Parathyroid adenoma (tissue), 2 donors: ENCODE measurements at regions not wholly inside any gene's neighbourhood (a gene's known extent, or its start where the extent isn't known, plus 50 kb on each side); places are given as distances from the start of the nearest gene placed in this dataset.

ENCODE experiments used
- H2AFZ ChIP-seq: fragments of 300-600 bp; sonication (generic); one replicate; pipeline ENCODE4 v1.7.0; 2017; ENCODE audit warnings: antibody characterized with exemption, mild to moderate bottlenecking
- H3K27ac ChIP-seq: fragments of 300-600 bp; sonication (generic); one replicate; pipeline ENCODE4 v1.7.0; 2017
- H3K27me3 ChIP-seq: fragments of 300-600 bp; sonication (generic); one replicate; pipeline ENCODE4 v1.7.0; 2017; ENCODE audit warnings: low read length; ENCODE audit not compliant: control insufficient read depth, insufficient read depth
- H3K36me3 ChIP-seq: fragments of 300-600 bp; sonication (generic); one replicate; pipeline ENCODE4 v1.7.0; 2017; ENCODE audit warnings: low read length; ENCODE audit not compliant: control insufficient read depth, insufficient read depth
- H3K4me1 ChIP-seq: fragments of 300-600 bp; sonication (generic); one replicate; pipeline ENCODE4 v1.7.0; 2017; ENCODE audit warnings: control low read depth
- H3K4me2 ChIP-seq: fragments of 300-600 bp; sonication (generic); one replicate; pipeline ENCODE4 v1.7.0; 2017; ENCODE audit warnings: low read length
- H3K4me3 ChIP-seq: fragments of 300-600 bp; sonication (generic); one replicate; pipeline ENCODE4 v1.7.0; 2017; ENCODE audit warnings: low read depth, low read length
- H3K79me2 ChIP-seq: fragments of 300-600 bp; sonication (generic); one replicate; pipeline ENCODE4 v1.7.0; 2017; ENCODE audit warnings: control low read depth
- H3K9ac ChIP-seq: fragments of 300-600 bp; sonication (generic); one replicate; pipeline ENCODE4 v1.7.0; 2017; ENCODE audit warnings: mild to moderate bottlenecking
- H3K9me3 ChIP-seq: fragments of 300-600 bp; sonication (generic); one replicate; pipeline ENCODE4 v1.7.0; 2017; ENCODE audit warnings: low read length; ENCODE audit not compliant: control insufficient read depth
- CTCF ChIP-seq: fragments of 300-600 bp; sonication (generic); IDR thresholded peaks from one replicate; pipeline ENCODE4 v1.7.0; 2017; ENCODE audit warnings: antibody characterized with exemption, mild to moderate bottlenecking
- donor health status: primary hyperparathyroidism.

DNA sequence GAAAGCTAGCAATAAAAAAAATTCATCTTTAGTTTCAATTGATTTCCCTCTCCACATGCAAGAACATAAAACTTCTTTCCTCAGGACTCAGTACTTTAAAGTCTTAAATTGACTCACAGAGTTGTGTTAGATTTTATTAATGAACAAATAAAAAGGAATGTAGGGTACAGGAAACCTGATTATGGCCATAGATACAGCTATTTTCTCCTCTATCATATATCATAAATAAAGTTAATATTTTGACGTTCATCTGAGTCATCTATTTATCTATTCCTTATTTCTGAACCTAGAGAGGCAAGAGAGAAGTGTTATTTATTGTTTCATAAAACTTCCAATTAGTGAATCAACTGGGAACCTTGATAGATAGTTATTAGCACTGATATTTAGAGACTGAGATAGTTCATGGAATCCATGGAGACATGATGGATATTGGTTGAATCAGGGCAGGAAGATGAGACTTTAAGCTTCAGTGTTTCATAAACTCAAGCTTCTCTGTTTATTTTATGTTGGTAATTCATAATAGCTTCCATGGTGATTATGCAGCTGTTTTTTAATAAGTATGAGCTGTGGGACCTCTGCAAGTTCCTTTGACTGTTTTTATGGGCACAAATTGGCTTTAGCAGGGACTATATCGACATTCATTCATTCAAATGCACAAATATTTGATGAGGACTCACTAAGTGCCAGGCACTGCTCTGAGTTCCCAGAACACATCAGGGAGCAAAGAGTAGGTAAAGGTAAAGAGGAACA is 143.5 kb upstream of the TGFBR2 start:
- no peaks in the 10 kb centered on the region for H3K36me3 ChIP-seq
- no peaks in the 10 kb centered on the region for H3K4me1 ChIP-seq
- H3K4me2 ChIP-seq: no peak overlapping the region
- H3K27ac ChIP-seq: no peak overlapping the region
- no peak overlapping the region for H3K4me3 ChIP-seq
- no peak overlapping the region for H3K9ac ChIP-seq
- no peak for TF ChIP-seq CTCF
- H3K9me3 ChIP-seq: no peaks in the 10 kb centered on the region
- no peaks in the 10 kb centered on the region for H3K27me3 ChIP-seq
- no peak overlapping the region for H2AFZ ChIP-seq
- H3K79me2 ChIP-seq: no peaks in the 10 kb centered on the region

DNA sequence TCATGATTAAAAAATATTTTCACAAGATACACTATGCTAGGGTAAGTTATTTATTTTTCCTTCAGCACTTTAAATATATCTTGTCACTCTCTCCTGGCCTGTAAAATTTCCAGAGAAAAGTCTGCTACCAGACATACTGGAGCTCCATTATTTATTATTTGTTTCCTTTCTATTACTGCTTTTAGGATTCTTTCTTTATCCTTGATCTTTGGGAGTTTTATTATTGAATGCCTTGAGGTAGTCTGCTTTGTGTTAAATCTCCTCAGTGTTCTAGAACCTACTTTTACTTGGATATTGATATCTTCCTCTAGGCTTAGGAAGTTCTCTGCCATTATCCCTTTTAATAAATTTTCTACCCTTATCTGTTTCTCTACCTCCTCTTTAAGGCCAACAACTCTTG is 142.0 kb upstream of the TGFBR2 start:
- H3K4me3 ChIP-seq: no peak overlapping the region
- H3K36me3 ChIP-seq: no peaks in the 10 kb centered on the region
- H2AFZ ChIP-seq: no peak overlapping the region
- TF ChIP-seq CTCF: no peak
- no peaks in the 10 kb centered on the region for H3K9me3 ChIP-seq
- H3K4me2 ChIP-seq: no peak overlapping the region
- no peaks in the 10 kb centered on the region for H3K27me3 ChIP-seq
- no peak overlapping the region for H3K27ac ChIP-seq
- H3K79me2 ChIP-seq: no peaks in the 10 kb centered on the region
- no peak overlapping the region for H3K9ac ChIP-seq
- H3K4me1 ChIP-seq: no peaks in the 10 kb centered on the region

DNA sequence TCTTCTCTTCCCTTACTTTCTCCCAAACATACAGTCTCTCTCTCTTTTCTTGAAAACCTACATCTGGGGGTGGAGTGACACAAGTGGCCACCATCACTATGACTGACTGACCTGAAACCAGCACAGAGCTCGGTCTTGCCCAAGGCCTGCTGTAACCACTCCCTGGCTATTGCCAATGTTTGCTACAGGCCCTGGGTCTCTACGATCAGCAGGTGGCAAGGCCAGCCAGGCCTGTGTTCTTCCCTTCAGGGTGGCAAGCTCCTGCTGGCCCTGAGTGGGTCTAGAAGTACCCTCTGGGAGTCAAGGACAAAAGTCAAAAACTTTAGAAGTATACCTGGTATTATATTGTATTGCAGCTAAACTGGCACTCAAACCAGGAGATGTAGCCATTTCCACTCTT is 140.9 kb upstream of the TGFBR2 start:
- H3K27me3 ChIP-seq: no peaks in the 10 kb centered on the region
- H3K4me3 ChIP-seq: no peak overlapping the region
- TF ChIP-seq CTCF: no peak
- no peak overlapping the region for H2AFZ ChIP-seq
- H3K9me3 ChIP-seq: no peaks in the 10 kb centered on the region
- no peaks in the 10 kb centered on the region for H3K36me3 ChIP-seq
- no peaks in the 10 kb centered on the region for H3K4me1 ChIP-seq
- no peaks in the 10 kb centered on the region for H3K79me2 ChIP-seq
- no peak overlapping the region for H3K9ac ChIP-seq
- no peak overlapping the region for H3K4me2 ChIP-seq
- no peak overlapping the region for H3K27ac ChIP-seq

- no peaks in the 10 kb centered on the region for H3K9me3 ChIP-seq
- TF ChIP-seq CTCF: no peak
- no peaks in the 10 kb centered on the region for H3K4me1 ChIP-seq
- H3K36me3 ChIP-seq: no peaks in the 10 kb centered on the region
- no peaks in the 10 kb centered on the region for H3K27me3 ChIP-seq
- H3K4me2 ChIP-seq: no peak overlapping the region
- H3K4me3 ChIP-seq: no peak overlapping the region
- no peak overlapping the region for H2AFZ ChIP-seq
- no peaks in the 10 kb centered on the region for H3K79me2 ChIP-seq
- no peak overlapping the region for H3K27ac ChIP-seq
- no peak overlapping the region for H3K9ac ChIP-seq
Measured at GRCh38 chr3:30467596-30468238, 138.7 kb upstream of the TGFBR2 start.

GRCh38 chr3:30469133-30469532 is 137.3 kb upstream of the TGFBR2 start:
- Histone ChIP-seq H3K79me2 (no peaks in the 10 kb centered on the region), H3K4me3 (no peak overlapping the region), H3K27ac (no peak overlapping the region), H3K9ac (no peak overlapping the region), H2AFZ (no peak overlapping the region), H3K4me2 (no peak overlapping the region), H3K4me1 (no peaks in the 10 kb centered on the region), H3K36me3 (no peaks in the 10 kb centered on the region), H3K27me3 (no peaks in the 10 kb centered on the region), H3K9me3 (no peaks in the 10 kb centered on the region)
- TF ChIP-seq CTCF: no peak
